Stimulated activated CD8-positive, alpha-beta memory T cell treated with anti-CD3 and anti-CD28 coated beads, Interleukin-7, amount 100 ng/mL, for 1 hour (primary cell): ENCODE measurements at regions not wholly inside any gene's neighbourhood (a gene's known extent, or its start where the extent isn't known, plus 50 kb on each side); places are given as distances from the start of the nearest gene placed in this dataset.

Experiments
- DNase-seq, 2 donors: peaks; one replicate each; pipeline ENCODE4 v3.0.0-alpha.2; 2020; ENCODE audit warnings: low read depth in 2 of 2

GRCh38 chr3:18885612-18886011 is 262.7 kb upstream of the KCNH8 start:
- DNase-seq = no peak

- no peak for DNase-seq
Observed at GRCh38 chr3:18883571-18883970, 264.7 kb upstream of the KCNH8 start.

DNA sequence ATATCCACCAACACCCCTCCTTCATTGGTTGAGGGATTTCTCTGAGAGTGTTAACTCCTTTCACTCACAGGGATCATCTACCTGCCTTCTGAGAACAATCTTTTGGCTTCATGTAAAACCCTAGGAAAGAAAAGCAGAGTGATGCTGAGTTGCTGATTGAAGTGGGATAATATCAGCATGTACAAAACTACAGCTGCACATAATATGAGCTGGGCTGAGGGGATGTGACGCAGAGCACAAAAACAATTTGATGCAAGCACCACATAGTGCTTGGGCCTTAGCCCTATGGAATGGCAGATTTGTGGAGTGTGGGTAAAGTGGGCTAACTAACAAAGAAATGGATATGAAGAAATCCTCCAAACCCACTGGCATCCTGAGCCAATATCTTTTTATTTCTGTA is 267.6 kb upstream of the KCNH8 start:
- DNase-seq = no peak

- no peak for DNase-seq
Observed at GRCh38 chr3:18872466-18872865, 275.8 kb upstream of the KCNH8 start.

- DNase-seq = no peak
Observed at GRCh38 chr3:18870642-18871041, 277.7 kb upstream of the KCNH8 start.

DNA sequence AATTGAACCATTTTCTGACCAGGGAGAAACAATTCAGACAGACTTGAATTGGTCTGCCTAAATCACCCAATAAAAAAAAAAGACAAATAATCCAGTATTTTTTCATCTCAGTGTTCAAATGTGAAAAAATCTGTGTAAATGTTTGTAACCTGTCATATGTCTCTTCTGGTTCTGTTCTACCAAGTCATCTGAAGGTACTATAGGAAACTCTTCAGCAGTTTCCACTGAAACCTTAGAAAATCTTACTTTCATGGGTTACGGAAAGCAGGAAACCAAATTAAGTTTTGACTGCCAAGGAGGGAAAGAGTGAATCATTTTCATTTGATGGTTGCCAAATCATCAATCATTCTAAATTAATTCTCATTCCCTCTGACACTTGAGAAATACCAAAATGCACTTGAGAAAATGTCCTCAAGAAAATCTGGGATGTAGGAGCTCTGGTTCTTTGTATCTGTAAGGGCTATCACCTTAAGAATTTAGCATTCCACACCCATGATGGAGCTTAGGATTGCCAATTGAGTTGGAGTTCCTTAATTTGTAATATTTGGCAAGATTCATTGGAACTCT is 278.2 kb upstream of the KCNH8 start:
- no peak for DNase-seq

DNA sequence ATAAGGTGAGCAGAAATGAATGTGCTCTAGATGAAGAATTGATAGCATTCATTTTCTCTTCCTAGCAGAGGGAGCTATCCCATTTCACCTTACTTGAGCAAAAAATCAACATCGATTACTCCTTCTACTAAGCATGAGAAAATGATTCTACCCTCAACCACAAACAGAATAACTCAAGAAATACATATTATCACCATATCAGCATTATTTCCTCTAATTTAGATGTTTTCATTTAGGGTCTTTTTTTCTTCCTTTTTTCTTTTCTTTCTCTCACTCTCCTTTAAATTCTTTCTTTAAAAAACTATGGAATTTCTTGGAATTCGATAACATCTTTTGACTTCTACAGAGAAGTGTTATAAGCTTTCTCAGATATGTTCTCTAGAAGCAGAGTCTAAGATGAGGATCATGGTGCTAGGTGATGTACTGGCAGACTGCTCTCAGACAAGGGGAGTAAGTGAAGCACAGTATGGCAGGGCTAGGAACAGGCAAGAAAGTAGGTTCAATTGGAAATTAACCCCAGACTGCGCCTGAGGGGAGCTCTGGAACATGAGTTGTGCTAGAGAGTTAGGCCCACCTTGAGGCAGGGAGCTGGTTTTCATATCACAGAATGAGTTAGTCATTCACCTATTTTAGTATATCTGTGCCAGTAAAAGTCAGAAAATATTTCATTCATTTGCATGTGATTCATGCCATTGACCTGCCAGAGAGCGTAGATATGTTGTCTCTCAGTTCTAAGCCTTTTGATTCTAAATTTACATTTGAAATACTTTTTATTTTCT is 279.2 kb upstream of the KCNH8 start:
- DNase-seq = no peak

DNA sequence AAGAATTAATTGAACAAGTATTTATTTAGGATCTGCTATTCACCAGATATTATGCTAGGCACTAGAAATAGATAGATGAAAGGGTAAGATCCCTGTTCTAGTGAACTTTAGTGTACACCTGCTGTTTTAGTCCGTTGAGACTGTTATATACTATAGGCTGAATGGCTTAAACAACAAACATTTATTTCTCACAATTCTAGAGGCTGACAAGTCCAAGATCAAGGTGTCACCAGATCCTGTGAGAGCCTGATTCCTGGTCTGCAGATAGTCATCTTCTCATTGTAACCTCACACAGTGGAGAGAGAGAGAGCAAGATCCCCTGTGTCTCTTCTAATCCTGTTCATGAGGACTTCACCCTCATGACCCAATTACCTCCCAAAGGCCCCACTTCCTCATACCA is 281.4 kb upstream of the KCNH8 start:
- no peak for DNase-seq

- no peak for DNase-seq
Observed at GRCh38 chr3:18864933-18865731, 283.2 kb upstream of the KCNH8 start.

DNA sequence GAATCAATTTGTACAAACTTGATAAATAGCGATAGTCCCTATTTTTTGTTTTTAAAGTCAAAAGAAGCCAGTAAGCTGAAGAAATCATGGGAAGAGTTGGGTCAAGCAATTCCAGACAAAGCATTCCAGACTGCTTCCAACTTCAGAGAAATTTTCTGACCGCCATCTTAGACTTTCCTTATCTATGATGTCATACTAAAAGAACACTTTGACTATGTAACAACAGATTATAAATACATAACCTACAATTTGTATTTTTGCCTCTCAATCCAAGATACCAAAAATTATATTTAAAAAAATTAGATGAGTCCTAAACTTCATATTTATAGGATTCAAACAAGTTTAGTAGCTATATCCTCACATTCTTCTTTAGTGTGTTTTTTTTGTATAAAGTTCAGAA is 286.2 kb upstream of the KCNH8 start:
- DNase-seq = no peak

DNA sequence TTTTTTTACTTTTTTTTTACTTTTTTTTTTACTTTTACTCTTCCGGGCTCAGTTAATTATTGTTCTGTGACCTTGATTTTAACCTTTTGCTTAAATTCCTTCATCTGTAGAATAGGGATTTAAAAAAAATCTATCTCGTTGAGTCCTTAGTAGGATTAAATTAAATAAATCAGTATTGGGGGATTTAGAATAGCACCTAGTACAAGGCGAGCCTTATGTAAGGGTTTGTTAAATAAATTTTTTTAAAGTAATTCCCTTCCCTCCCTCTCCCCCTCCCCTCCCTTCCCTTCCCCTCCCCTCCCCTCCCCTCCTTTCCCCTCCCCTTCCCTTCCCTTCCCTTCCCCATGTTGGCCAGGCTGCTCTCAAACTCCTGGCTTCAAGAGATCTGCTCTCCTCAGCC is 287.2 kb upstream of the KCNH8 start:
- no peak for DNase-seq

DNA sequence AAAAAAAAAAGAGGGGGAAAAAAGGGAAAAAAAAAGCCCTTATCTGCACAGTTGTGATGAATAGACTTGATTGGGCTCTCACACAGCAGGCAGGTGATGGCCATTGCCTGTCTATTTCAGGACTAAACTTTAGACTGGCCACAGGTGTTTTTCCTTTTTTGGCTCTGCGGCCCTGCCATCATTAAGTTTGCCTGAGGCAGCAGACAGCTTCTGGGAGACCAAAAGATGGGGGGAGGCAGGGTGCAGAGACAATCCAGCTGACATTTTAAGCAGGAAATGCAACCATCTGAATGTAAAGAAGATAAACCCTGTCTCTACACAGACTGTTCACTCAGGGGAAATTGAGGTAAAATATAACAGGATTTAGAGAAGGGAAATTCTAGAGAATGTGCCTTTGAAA is 295.0 kb upstream of the KCNH8 start:
- DNase-seq = no peak

DNA sequence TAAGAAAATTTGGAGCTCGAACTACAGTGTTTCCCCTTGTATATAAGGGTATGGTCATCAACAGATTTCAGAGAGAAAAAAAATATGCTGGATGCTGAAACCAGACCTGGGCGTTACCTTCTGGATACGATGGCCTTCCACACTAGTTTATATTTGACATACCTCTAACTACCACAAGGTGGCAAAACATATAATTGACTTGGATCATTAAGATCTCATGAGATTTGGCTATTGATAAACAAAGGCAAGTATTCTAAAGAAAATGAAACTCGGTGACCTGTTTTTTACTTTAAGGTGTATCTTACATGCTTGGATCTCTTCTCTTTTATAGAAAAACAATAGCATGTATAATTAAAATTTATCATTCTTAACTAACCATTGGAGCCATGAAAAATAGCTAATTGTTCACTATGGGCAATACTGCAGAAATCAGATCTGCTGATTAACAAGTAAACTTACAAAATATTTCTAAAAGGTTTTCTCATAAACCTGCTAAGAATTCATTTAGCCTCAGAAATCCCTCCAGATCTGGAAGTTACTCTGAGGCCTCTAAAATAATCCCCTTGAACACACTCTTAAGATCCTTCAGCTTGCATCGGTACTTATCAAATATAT is 300.6 kb upstream of the KCNH8 start:
- no peak for DNase-seq

DNA sequence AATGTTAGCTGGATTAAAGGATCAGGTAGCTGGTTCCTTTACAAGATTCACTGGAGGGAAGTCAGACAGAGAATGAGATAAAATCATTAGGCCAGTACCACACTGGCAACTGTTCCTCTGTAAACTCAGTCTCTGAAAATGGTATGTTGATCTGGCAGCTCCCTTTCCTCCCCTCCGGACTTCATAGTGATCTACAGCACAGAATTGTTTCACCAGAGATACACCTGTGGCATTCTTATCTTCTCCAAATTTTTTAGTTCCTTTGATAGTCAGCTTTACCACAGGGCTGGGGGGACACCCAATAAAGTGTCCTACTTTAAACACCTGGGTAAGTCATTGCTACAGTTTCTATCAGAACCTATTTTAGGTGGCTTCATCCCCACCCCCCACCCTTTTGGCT is 304.3 kb upstream of the KCNH8 start:
- DNase-seq = no peak

DNA sequence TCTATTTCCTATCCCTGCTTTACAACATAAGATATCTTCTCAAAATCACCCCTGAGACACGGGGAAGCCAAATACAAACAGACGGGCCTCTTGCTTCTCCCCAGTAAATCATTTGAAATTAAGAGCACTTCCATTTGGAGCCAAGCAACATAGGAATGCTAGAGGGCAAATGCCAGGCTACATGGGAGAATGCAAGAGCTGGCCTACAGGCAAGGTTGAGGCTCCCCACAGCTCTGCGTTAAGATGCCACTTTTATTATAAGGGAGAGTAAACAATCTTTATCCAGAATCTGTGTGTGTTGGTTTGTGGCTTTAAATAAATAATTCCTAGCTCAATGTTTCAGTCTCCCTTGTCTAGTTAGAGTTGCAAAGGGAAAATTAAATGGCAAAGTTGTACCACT is 305.1 kb upstream of the KCNH8 start:
- DNase-seq = no peak

GRCh38 chr3:18841422-18842343 is 306.6 kb upstream of the KCNH8 start:
- DNase-seq = no peak

GRCh38 chr3:18840535-18841137 is 307.7 kb upstream of the KCNH8 start:
- DNase-seq = no peak

DNA sequence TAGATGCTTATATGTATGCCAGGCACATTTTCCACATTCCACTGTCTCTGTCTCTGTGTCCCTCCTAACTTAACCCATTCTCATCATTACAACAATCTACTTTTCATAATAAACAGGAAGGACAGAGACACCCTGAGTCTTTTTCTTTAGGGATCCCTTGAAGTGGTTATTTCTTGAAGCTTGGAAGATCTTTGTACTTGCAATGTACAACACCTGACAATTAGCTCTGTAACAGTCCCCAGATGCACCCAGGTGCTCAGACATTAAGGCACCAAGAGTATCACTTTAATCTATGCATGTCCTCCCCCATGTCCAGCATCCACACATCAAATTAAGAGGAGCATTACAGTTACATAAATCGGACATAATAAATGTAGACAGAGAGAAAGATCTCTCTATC is 309.6 kb upstream of the KCNH8 start:
- no peak for DNase-seq

- DNase-seq = no peak
Observed at GRCh38 chr3:18837137-18837755, 311.1 kb upstream of the KCNH8 start.

GRCh38 chr3:18835021-18835420 is 313.3 kb upstream of the KCNH8 start:
- no peak for DNase-seq

DNA sequence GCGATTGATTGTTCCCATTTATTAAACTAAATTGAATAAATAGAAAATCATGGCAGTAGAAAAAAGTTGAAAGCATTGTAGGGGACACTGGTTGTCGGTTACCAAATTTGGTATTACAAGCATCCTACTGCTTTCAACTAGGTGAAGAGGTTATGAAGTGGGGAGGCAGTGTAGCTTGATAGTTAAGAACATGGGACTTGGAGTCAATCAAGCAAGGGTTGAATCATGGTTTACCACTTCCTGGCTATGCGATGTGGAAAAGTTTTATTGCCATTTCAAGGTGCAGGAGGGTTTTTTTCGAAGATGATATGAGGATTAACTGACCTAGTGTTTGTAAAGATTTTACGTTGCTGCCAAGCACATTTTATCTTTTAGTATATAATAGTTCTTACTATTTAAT is 318.2 kb upstream of the KCNH8 start:
- DNase-seq = no peak
